ENCODE measurements at regions not wholly inside any gene's neighbourhood (a gene's known extent, or its start where the extent isn't known, plus 50 kb on each side); places are given as distances from the start of the nearest gene placed in this dataset.

DNA sequence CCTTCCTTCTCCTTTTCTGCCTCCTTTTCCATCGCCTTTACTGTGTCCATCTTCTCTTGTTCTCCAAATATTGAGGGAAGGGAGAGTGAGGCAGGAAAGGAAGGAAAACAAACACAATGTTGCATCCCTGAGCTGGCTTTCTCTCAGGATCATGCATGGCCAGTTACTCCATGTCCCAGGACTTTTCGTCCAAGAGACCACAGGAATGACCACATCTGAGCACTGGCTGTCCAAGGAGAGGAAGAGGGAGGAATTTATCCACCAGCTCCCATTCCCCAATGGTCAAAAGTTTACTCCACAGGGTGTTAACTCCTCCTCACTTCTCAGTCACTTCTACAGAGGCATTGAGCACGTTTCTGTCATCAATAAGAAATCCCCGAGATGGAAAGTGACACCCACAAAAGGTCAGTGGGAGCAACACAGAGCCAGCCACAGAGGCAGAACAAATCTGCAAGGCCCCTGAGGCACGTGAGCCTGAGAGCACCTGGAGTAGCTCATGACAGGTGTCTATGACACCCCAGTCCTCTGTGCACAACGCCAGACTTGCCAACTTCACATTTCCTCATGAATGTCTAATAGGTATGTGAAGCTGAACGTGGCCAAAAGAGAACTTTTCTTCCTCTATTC lies 177.3 kb upstream of the NUDT4 start:
- Histone ChIP-seq H3K4me3 (replicated peaks in 1 of 2; ENCODE audit: low read depth in 1 of 2, low read length in 2 of 2) (no peak overlapping the region), H3K9me3 (ENCODE audit: control insufficient read depth in 1 of 2, insufficient read depth in 1 of 2, low read depth in 1 of 2, low read length in 2 of 2) (no peaks in the 10 kb centered on the region), H3K4me2 (ENCODE audit: low read length) (no peak overlapping the region), H4K20me1 (ENCODE audit: insufficient read depth) (no peaks in the 10 kb centered on the region), H3K4me1 (ENCODE audit: control insufficient read depth in 1 of 2, insufficient read depth in 2 of 2, low read length in 2 of 2) (peaks cover 0 to 19% of the 10 kb centered on the region in 2 experiments; a peak in 2 of 4 replicates), H3K36me3 (ENCODE audit: control insufficient read depth in 1 of 2, insufficient read depth in 2 of 2, low read length in 2 of 2) (no peaks in the 10 kb centered on the region), H3K9ac (ENCODE audit: low read length) (no peak overlapping the region), H3K27me3 (ENCODE audit: insufficient read depth, low read length) (no peaks in the 10 kb centered on the region), H3K27ac (ENCODE audit: low read depth, low read length) (no peak overlapping the region), H3K79me2 (ENCODE audit: insufficient read depth, low read length) (no peaks in the 10 kb centered on the region), H2AFZ (ENCODE audit: low read depth, low read length, poor library complexity, severe bottlenecking) (no peak overlapping the region), H3K9me2 (ENCODE audit: insufficient read depth) (peaks cover 3% of the 10 kb centered on the region; the same call in 1 of the 2 replicates)
- CTCF ChIA-PET, result no interaction called here
- POLR2A ChIA-PET, result no interaction called here
- DNase-seq (ENCODE audit: low read depth, low spot score) (no peak), ATAC-seq (no peak)
- TF ChIP-seq POLR2AphosphoS5 (IDR thresholded peaks at IDR 0.05; ENCODE audit: low read depth, low read length), result no peak
- TF ChIP-seq ZBTB33 (IDR thresholded peaks at IDR 0.05; ENCODE audit: extremely low read depth, insufficient replicate concordance, low read length), result no peak
- TF ChIP-seq ATF3 (IDR thresholded peaks at IDR 0.05), result no peak
- TF ChIP-seq RAD21 (IDR thresholded peaks at IDR 0.05; ENCODE audit: low read depth), result no peak
- TF ChIP-seq EZH2phosphoT487 (IDR thresholded peaks at IDR 0.05; ENCODE audit: borderline replicate concordance), result no peak
- no peak for TF ChIP-seq ZFX (IDR thresholded peaks at IDR 0.05)
- no peak for TF ChIP-seq ELF1 (IDR thresholded peaks at IDR 0.05; ENCODE audit: borderline replicate concordance, low read depth)
- no peak for TF ChIP-seq ZNF274 (IDR thresholded peaks at IDR 0.05; ENCODE audit: low read depth, low read length)
- TF ChIP-seq CTCF (IDR thresholded peaks at IDR 0.05 in 2 of 3, conservative IDR thresholded peaks at IDR 0.05 in 1 of 3; ENCODE audit: borderline replicate concordance in 1 of 3, insufficient read depth in 1 of 3, low read depth in 2 of 3, low read length in 2 of 3), result no peak
- TF ChIP-seq CBX3 (IDR thresholded peaks at IDR 0.05; ENCODE audit: low read depth), result no peak
- RAD21 ChIA-PET (ENCODE audit: low non-redundant PET in 1 of 2, low total read pairs in 2 of 2, uncharacterized antibody in 2 of 2, unreplicated experiment in 2 of 2), result no interaction called here
- BruUV-seq (replicated peaks), result no TSS peak
- intact Hi-C loops (cut with micrococcal nuclease), result no loop called here
